GM12875 (cell line): ENCODE measurements at regions not wholly inside any gene's neighbourhood (a gene's known extent, or its start where the extent isn't known, plus 50 kb on each side); places are given as distances from the start of the nearest gene placed in this dataset.
A peak's percentile ranks its signal among the peaks of the same experiment; 100 is the strongest.

Experiments used
- H3K4me3 ChIP-seq: one replicate; pipeline ENCODE4 v1.5.1; 2011; ENCODE audit warnings: low read depth, low read length, control low read depth
- TF ChIP-seq, protein P1 (sequence below): IDR thresholded peaks from 2 replicates; pipeline ENCODE4 v1.5.1; 2011; ENCODE audit warnings: low read depth, mild to moderate bottlenecking, control low read depth, inconsistent platforms, low read length, moderate library complexity, borderline replicate concordance; ENCODE audit not compliant: insufficient read depth

DNA sequence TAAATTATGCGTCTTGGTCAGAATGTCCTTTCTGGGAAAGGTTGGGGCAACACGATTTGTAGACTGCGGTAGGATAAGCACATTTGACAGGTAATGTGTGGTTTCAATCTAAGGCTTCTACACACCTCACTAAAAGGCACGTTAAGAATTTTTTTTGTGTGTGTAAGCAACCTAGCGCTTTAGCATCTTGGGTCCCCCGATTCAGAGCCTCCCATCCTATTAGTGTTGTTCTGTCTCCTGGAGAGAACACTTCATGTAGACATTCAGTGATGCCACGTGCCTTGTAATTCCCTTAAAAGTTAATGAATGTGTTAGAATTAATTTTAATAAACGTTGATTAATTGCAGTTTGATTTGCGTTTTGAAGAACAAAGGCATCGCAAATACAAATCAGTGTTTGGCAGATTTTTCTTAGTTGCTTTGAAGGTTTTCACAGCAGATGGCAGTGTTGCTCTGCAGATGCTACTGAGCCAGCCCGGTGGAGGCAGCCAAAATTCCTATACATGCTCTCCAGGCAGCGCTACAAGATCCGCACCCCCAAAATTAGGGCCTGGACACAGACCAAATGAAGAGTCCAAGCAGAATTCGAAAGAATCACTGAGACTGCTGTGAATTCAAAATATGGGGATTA, 63.5 kb downstream of the OTOL1 start:
- TF ChIP-seq, protein P1, sequence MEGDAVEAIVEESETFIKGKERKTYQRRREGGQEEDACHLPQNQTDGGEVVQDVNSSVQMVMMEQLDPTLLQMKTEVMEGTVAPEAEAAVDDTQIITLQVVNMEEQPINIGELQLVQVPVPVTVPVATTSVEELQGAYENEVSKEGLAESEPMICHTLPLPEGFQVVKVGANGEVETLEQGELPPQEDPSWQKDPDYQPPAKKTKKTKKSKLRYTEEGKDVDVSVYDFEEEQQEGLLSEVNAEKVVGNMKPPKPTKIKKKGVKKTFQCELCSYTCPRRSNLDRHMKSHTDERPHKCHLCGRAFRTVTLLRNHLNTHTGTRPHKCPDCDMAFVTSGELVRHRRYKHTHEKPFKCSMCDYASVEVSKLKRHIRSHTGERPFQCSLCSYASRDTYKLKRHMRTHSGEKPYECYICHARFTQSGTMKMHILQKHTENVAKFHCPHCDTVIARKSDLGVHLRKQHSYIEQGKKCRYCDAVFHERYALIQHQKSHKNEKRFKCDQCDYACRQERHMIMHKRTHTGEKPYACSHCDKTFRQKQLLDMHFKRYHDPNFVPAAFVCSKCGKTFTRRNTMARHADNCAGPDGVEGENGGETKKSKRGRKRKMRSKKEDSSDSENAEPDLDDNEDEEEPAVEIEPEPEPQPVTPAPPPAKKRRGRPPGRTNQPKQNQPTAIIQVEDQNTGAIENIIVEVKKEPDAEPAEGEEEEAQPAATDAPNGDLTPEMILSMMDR = peak; percentile 33; the same call in 1 of the 2 replicates
- no peak overlapping the region for H3K4me3 ChIP-seq

DNA sequence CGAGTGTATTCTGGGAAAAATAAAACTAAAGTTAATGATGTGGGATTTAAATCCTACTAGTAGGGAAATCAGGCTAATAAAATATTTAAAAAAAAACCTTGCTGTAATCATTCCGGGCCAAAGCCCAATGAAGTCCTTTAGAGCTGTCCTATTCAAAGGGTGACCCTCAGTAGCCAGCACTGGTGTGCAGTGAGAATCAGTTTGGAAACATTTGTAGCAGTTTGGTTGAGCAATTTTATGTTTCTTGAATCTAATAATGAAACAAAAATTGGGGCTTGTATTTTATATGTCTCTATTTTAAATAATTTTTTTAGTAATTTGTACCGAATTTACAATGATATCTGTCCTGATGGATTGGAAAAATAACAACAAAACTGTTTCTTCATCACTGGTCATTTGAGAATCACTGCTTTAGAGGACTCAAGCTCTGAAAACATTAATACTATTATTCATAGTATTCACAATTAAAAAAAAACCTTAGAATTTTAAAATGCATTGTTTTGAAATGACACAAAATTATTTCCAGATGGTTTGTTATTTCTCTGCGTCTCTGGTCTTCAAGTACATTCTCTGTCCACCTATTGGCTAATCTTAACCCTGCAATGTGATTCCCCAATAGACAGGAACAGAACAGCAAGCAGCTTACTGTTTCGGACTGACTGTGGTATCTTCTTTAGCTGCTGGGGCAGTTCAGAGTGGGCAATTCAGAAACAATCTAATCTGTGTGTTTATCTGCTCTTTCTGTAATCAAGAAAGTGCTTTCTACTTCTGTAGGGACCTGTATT, 71.2 kb downstream of the OTOL1 start:
- H3K4me3 ChIP-seq = no peak overlapping the region
- TF ChIP-seq, protein P1 = no peak

DNA sequence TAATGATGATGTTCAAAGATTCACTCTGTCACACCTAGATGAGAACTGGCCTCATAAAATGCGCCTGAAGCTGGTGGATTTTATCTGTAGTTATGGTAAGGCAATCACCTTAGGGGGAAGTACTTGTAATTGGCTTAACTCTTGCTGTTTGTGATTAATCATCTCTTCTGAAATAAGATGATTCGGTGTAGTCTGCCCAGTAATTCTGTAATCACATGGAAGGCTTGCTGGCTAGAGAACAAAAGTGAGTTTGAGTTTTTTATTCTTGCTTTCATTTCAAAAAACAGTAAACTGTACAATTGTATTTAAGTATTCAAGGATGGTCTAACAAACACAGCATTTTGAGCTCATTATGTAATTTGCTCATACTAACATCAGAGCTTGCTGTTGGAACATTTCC, 72.1 kb downstream of the OTOL1 start:
- no peak overlapping the region for H3K4me3 ChIP-seq
- TF ChIP-seq, protein P1 = no peak

DNA sequence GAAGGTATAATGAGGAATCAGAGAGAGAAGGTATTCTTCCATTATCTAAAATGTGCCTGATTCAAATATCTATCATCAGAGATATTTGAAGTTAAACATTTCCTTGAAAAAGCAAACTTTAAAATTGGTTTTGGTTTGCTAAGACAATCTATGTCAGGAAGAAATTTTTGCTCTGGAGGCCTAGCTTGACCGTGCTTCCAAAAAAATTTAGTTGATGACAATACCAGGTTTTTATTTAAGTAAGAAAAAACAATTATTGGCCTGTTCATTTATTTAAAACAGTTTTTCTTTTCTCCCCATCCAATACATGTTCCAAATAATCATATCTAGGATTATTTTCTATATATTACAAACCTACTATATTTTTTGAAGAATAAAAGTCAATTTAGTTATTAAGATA, 75.3 kb downstream of the OTOL1 start:
- TF ChIP-seq, protein P1 = no peak
- H3K4me3 ChIP-seq = no peak overlapping the region

DNA sequence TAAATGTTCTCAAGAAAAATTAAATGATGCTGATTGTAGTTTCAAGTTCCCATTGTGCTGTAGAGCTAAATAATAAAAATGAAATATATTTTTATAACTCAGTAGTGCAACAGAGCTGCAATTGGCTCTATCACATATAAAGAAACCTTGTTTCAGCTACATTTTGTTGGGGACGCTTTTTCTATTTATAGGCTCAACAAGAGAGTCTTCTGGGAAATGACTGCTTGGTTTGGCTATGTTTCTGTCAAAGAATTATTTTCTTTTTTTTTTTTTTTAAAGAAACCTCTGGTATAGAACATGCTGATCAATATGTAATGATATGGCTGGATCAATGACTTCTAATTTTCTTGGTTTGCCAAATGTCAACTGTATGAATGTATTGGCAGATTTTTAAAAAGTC, 76.5 kb downstream of the OTOL1 start:
- no peak overlapping the region for H3K4me3 ChIP-seq
- TF ChIP-seq, protein P1 = no peak

DNA sequence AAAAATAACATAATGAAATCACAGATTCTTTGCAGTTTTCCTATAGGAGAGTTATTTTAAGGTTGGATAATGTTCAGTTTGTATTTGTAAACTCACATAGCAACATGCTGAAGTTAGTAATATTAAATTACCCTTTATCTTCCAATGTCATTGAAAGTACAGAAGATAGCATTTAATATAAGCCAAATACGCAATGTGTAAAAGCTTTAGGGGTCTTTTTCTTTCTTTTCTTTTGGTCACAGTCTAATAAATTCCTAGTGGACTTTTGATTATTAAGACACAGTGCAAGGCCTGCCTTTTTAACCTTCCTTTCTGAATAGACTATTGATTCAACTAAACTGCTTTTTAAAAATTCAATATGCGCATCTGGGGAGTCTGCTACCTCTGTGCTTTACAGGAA, 79.3 kb downstream of the OTOL1 start:
- no peak overlapping the region for H3K4me3 ChIP-seq
- TF ChIP-seq, protein P1 = no peak

DNA sequence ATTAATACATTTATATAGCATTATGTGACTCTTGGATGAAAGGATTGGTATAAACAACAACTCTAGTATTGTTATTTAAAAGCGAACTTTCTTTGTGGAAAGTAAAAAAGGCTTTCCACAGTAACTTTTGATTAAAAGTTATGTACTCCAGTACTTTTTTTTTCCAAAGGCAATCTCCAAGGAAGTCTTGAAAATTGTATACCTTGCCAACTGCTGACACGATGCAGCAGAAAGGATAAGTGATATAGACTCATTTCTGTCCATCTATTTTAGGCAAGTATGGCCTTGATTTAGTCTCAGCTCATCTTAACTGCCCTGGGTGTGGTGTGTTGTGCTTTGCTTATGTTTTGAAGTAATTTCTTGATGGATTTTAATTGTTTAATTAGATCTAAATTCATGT, 79.7 kb downstream of the OTOL1 start:
- TF ChIP-seq, protein P1 = no peak
- H3K4me3 ChIP-seq = no peak overlapping the region
